ENCODE measurements at regions not wholly inside any gene's neighbourhood (a gene's known extent, or its start where the extent isn't known, plus 50 kb on each side); places are given as distances from the start of the nearest gene placed in this dataset.

- TF ChIP-seq POLR2AphosphoS5 (IDR thresholded peaks at IDR 0.05; ENCODE audit: borderline replicate concordance, low read depth, low read length), result no peak
- TF ChIP-seq EZH2 (IDR thresholded peaks at IDR 0.05), result no peak
- no peak for TF ChIP-seq FOXP2 (optimal IDR thresholded peaks at IDR 0.05; ENCODE audit: control extremely low read depth, extremely low read length, insufficient read depth)
Measured at GRCh38 chr10:81403451-81403850, 471.5 kb upstream of the NRG3 start.
